ENCODE measurements at regions not wholly inside any gene's neighbourhood (a gene's known extent, or its start where the extent isn't known, plus 50 kb on each side); places are given as distances from the start of the nearest gene placed in this dataset.

- Mint-ChIP-seq H3K4me1 (peaks cover 0 to 4% (median 0%) of the 10 kb centered on the region in 7 donors), H3K36me3 (no peaks in the 10 kb centered on the region), H3K4me3 (no peak overlapping the region), H3K27me3 (peaks cover 0 to 10% (median 0%) of the 10 kb centered on the region in 5 donors), H3K9me3 (no peaks in the 10 kb centered on the region), H3K27ac (peak overlapping the region in 1 of 9 donors; percentile 58)
- Histone ChIP-seq H3K4me3 (ENCODE audit: low read length) (no peak overlapping the region), H3K4me1 (ENCODE audit: control insufficient read depth in 2 of 2, insufficient read depth in 2 of 2, low read length in 2 of 2) (no peaks in the 10 kb centered on the region), H3K36me3 (ENCODE audit: control insufficient read depth in 2 of 3, insufficient read depth in 3 of 3, low read length in 3 of 3) (no peaks in the 10 kb centered on the region), H3K9me3 (ENCODE audit: control insufficient read depth in 2 of 3, low read length in 3 of 3) (no peaks in the 10 kb centered on the region), H3K27me3 (ENCODE audit: control insufficient read depth in 2 of 2, insufficient read depth in 2 of 2, low read length in 2 of 2) (no peaks in the 10 kb centered on the region), H3K27ac (ENCODE audit: low read depth, low read length) (no peak overlapping the region)
- ATAC-seq (no peak), DNase-seq (no peak)
- intact Hi-C loops (cut with micrococcal nuclease): loop anchor here in 1 of 2 donors (10.0 kb wide), 1 partner anchor 348 kb away; no protein-coding TSS in a partner anchor
- POLR2A ChIA-PET: interaction anchor here (0.7 to 1.8 kb wide), 2 partner anchors 10 to 48 kb away, joined by 3 to 4 read pairs; no protein-coding TSS in a partner anchor
- CTCF ChIA-PET: no interaction called here
These were observed 466.6 kb downstream of the LPIN1 start for GRCh38 chr2:12212841-12213597.

GRCh38 chr2:12217175-12217574 lies 470.7 kb downstream of the LPIN1 start:
- no peaks in the 10 kb centered on the region for H3K36me3 ChIP-seq (ENCODE audit: control insufficient read depth in 2 of 3, insufficient read depth in 3 of 3, low read length in 3 of 3)
- ATAC-seq (no peak), DNase-seq (no peak)
- Mint-ChIP-seq H3K4me3 (no peak overlapping the region), H3K27me3 (peaks cover 0 to 10% (median 0%) of the 10 kb centered on the region in 5 donors), H3K9me3 (peaks cover 0 to 8% (median 0%) of the 10 kb centered on the region in 11 donors), H3K36me3 (peaks cover 0 to 4% (median 0%) of the 10 kb centered on the region in 5 donors), H3K27ac (no peak overlapping the region), H3K4me1 (peaks cover 0 to 9% (median 0%) of the 10 kb centered on the region in 7 donors)
- intact Hi-C loops (cut with micrococcal nuclease): loop anchor here in 1 of 2 donors (10.0 kb wide), 1 partner anchor 352 kb away; no protein-coding TSS in a partner anchor
- H3K27me3 ChIP-seq (ENCODE audit: control insufficient read depth in 2 of 2, insufficient read depth in 2 of 2, low read length in 2 of 2): no peaks in the 10 kb centered on the region
- no peak overlapping the region for H3K4me3 ChIP-seq (ENCODE audit: low read length)
- no peaks in the 10 kb centered on the region for H3K9me3 ChIP-seq (ENCODE audit: control insufficient read depth in 2 of 3, low read length in 3 of 3)
- no peak overlapping the region for H3K27ac ChIP-seq (ENCODE audit: low read depth, low read length)
- H3K4me1 ChIP-seq (ENCODE audit: control insufficient read depth in 2 of 2, insufficient read depth in 2 of 2, low read length in 2 of 2): no peaks in the 10 kb centered on the region
- ChIA-PET CTCF (no interaction called here), POLR2A (no interaction called here)

- peak; percentile 45 for ATAC-seq
- intact Hi-C loops (cut with micrococcal nuclease): loop anchor here in 1 of 2 donors (10.0 kb wide), 1 partner anchor 355 kb away; no protein-coding TSS in a partner anchor
- ChIA-PET CTCF (interaction anchor here (0.7 kb wide), 1 partner anchor 498 kb away, joined by 3 read pairs; no protein-coding TSS in a partner anchor), POLR2A (no interaction called here)
- H3K4me3 ChIP-seq (ENCODE audit: low read length): no peak overlapping the region
- no peaks in the 10 kb centered on the region for H3K27me3 ChIP-seq (ENCODE audit: control insufficient read depth in 2 of 2, insufficient read depth in 2 of 2, low read length in 2 of 2)
- DNase-seq: no peak
- H3K9me3 Mint-ChIP-seq: peaks cover 2 to 32% (median 14%) of the 10 kb centered on the region in 11 donors
- H3K27ac ChIP-seq (ENCODE audit: low read depth, low read length): no peak overlapping the region
- H3K4me1 Mint-ChIP-seq: peaks cover 0 to 9% (median 0%) of the 10 kb centered on the region in 7 donors
- no peak overlapping the region for H3K4me3 Mint-ChIP-seq
- peaks cover 0 to 16% (median 0%) of the 10 kb centered on the region in 3 experiments for H3K9me3 ChIP-seq (ENCODE audit: control insufficient read depth in 2 of 3, low read length in 3 of 3)
- H3K27ac Mint-ChIP-seq: no peak overlapping the region
- peaks cover 0 to 10% (median 0%) of the 10 kb centered on the region in 5 donors for H3K27me3 Mint-ChIP-seq
- no peaks in the 10 kb centered on the region for H3K4me1 ChIP-seq (ENCODE audit: control insufficient read depth in 2 of 2, insufficient read depth in 2 of 2, low read length in 2 of 2)
- peaks cover 0 to 16% (median 9%) of the 10 kb centered on the region in 5 donors for H3K36me3 Mint-ChIP-seq
- H3K36me3 ChIP-seq (ENCODE audit: control insufficient read depth in 2 of 3, insufficient read depth in 3 of 3, low read length in 3 of 3): no peaks in the 10 kb centered on the region
These were observed 473.3 kb downstream of the LPIN1 start for GRCh38 chr2:12219761-12220160.

GRCh38 chr2:12221584-12221983 lies 475.2 kb downstream of the LPIN1 start:
- Mint-ChIP-seq H3K27ac (peak overlapping the region in 1 of 9 donors; percentile 20), H3K4me3 (no peak overlapping the region), H3K9me3 (peaks cover 2 to 45% (median 21%) of the 10 kb centered on the region in 11 donors), H3K27me3 (peaks cover 0 to 8% (median 0%) of the 10 kb centered on the region in 5 donors), H3K4me1 (peaks cover 0 to 9% (median 0%) of the 10 kb centered on the region in 7 donors), H3K36me3 (peaks cover 3 to 16% (median 11%) of the 10 kb centered on the region in 5 donors)
- Histone ChIP-seq H3K4me3 (ENCODE audit: low read length) (no peak overlapping the region), H3K4me1 (ENCODE audit: control insufficient read depth in 2 of 2, insufficient read depth in 2 of 2, low read length in 2 of 2) (no peaks in the 10 kb centered on the region), H3K27ac (ENCODE audit: low read depth, low read length) (no peak overlapping the region), H3K9me3 (ENCODE audit: control insufficient read depth in 2 of 3, low read length in 3 of 3) (peaks cover 0 to 16% (median 0%) of the 10 kb centered on the region in 3 experiments), H3K36me3 (ENCODE audit: control insufficient read depth in 2 of 3, insufficient read depth in 3 of 3, low read length in 3 of 3) (no peaks in the 10 kb centered on the region), H3K27me3 (ENCODE audit: control insufficient read depth in 2 of 2, insufficient read depth in 2 of 2, low read length in 2 of 2) (no peaks in the 10 kb centered on the region)
- intact Hi-C loops (cut with micrococcal nuclease): no loop called here
- CTCF ChIA-PET: interaction anchor here (0.7 kb wide), 1 partner anchor 164 kb away, joined by 3 read pairs; no protein-coding TSS in a partner anchor
- POLR2A ChIA-PET: interaction anchor here (0.6 to 1.4 kb wide), 2 partner anchors 108 to 285 kb away, joined by 3 to 4 read pairs; no protein-coding TSS in a partner anchor
- ATAC-seq (no peak), DNase-seq (no peak)

GRCh38 chr2:12222554-12222953 lies 476.1 kb downstream of the LPIN1 start:
- H3K4me1 ChIP-seq (ENCODE audit: control insufficient read depth in 2 of 2, insufficient read depth in 2 of 2, low read length in 2 of 2): no peaks in the 10 kb centered on the region
- intact Hi-C loops (cut with micrococcal nuclease): no loop called here
- no peak overlapping the region for H3K4me3 Mint-ChIP-seq
- ChIA-PET CTCF (interaction anchor here (0.9 kb wide), 1 partner anchor 264 kb away, joined by 3 read pairs; no protein-coding TSS in a partner anchor), POLR2A (no interaction called here)
- no peak overlapping the region for H3K27ac Mint-ChIP-seq
- H3K4me1 Mint-ChIP-seq: peaks cover 0 to 9% (median 0%) of the 10 kb centered on the region in 7 donors
- H3K27me3 Mint-ChIP-seq: peaks cover 0 to 5% (median 0%) of the 10 kb centered on the region in 5 donors
- no peak overlapping the region for H3K27ac ChIP-seq (ENCODE audit: low read depth, low read length)
- no peaks in the 10 kb centered on the region for H3K36me3 ChIP-seq (ENCODE audit: control insufficient read depth in 2 of 3, insufficient read depth in 3 of 3, low read length in 3 of 3)
- H3K27me3 ChIP-seq (ENCODE audit: control insufficient read depth in 2 of 2, insufficient read depth in 2 of 2, low read length in 2 of 2): no peaks in the 10 kb centered on the region
- H3K36me3 Mint-ChIP-seq: peaks cover 3 to 16% (median 11%) of the 10 kb centered on the region in 5 donors
- DNase-seq (no peak), ATAC-seq (no peak)
- H3K4me3 ChIP-seq (ENCODE audit: low read length): no peak overlapping the region
- peaks cover 0 to 16% (median 0%) of the 10 kb centered on the region in 3 experiments for H3K9me3 ChIP-seq (ENCODE audit: control insufficient read depth in 2 of 3, low read length in 3 of 3)
- H3K9me3 Mint-ChIP-seq: peaks cover 2 to 45% (median 21%) of the 10 kb centered on the region in 11 donors

GRCh38 chr2:12223732-12224131 lies 477.3 kb downstream of the LPIN1 start:
- peaks cover 2 to 45% (median 21%) of the 10 kb centered on the region in 11 donors for H3K9me3 Mint-ChIP-seq
- H3K36me3 ChIP-seq (ENCODE audit: control insufficient read depth in 2 of 3, insufficient read depth in 3 of 3, low read length in 3 of 3): no peaks in the 10 kb centered on the region
- H3K4me1 Mint-ChIP-seq: peaks cover 0 to 9% (median 0%) of the 10 kb centered on the region in 7 donors
- intact Hi-C loops (cut with micrococcal nuclease): no loop called here
- ATAC-seq (no peak), DNase-seq (no peak)
- no peak overlapping the region for H3K4me3 Mint-ChIP-seq
- H3K4me3 ChIP-seq (ENCODE audit: low read length): no peak overlapping the region
- ChIA-PET POLR2A (no interaction called here), CTCF (interaction anchor here (0.6 to 0.9 kb wide), 2 partner anchors 265 to 475 kb away, joined by 3 read pairs; no protein-coding TSS in a partner anchor)
- H3K9me3 ChIP-seq (ENCODE audit: control insufficient read depth in 2 of 3, low read length in 3 of 3): peaks cover 0 to 16% (median 0%) of the 10 kb centered on the region in 3 experiments
- peaks cover 3 to 16% (median 11%) of the 10 kb centered on the region in 5 donors for H3K36me3 Mint-ChIP-seq
- no peak overlapping the region for H3K27ac Mint-ChIP-seq
- H3K27me3 Mint-ChIP-seq: peaks cover 0 to 6% (median 0%) of the 10 kb centered on the region in 5 donors
- no peak overlapping the region for H3K27ac ChIP-seq (ENCODE audit: low read depth, low read length)
- no peaks in the 10 kb centered on the region for H3K4me1 ChIP-seq (ENCODE audit: control insufficient read depth in 2 of 2, insufficient read depth in 2 of 2, low read length in 2 of 2)
- H3K27me3 ChIP-seq (ENCODE audit: control insufficient read depth in 2 of 2, insufficient read depth in 2 of 2, low read length in 2 of 2): no peaks in the 10 kb centered on the region

All from naive thymus-derived CD4-positive, alpha-beta T cell (primary cell).